SK-N-SH treated with all-trans-retinoic acid at 6 μM for 48 hours (cell line): ENCODE measurements at regions not wholly inside any gene's neighbourhood (a gene's known extent, or its start where the extent isn't known, plus 50 kb on each side); places are given as distances from the start of the nearest gene placed in this dataset.
"Not testable (repeated sequence)": the region's sequence is repeated elsewhere in the genome, so short reads cannot be mapped to it uniquely, and the experiment has no call there.

Source experiments
- ATAC-seq: fragments of 200-7000 bp; cut with Tn5 transposase; 3 replicates; pipeline ENCODE4 v1.9.1; 2020; ENCODE audit warnings: mild to moderate bottlenecking, moderate library complexity
- ARNTL ChIP-seq: fragments of 450-650 bp; formaldehyde crosslinking; IDR thresholded peaks from 2 replicates; pipeline ENCODE4 v1.5.0; 2020; ENCODE audit warnings: low read depth, mild to moderate bottlenecking, moderate library complexity, borderline replicate concordance
- BACH2 ChIP-seq: fragments of 250-450 bp; sonication (Bioruptor Pico); IDR thresholded peaks from 2 replicates; pipeline ENCODE4 v1.9.0; 2021; ENCODE audit warnings: mild to moderate bottlenecking, borderline replicate concordance
- CSDC2 ChIP-seq: fragments of 250-450 bp; sonication (Bioruptor Pico); IDR thresholded peaks from 2 replicates; pipeline ENCODE4 v1.5.0; 2020; ENCODE audit warnings: mild to moderate bottlenecking, moderate library complexity
- GLIS3 ChIP-seq: fragments of 250-450 bp; sonication (Bioruptor Pico); IDR thresholded peaks from 2 replicates; pipeline ENCODE4 v1.5.0; 2020; ENCODE audit warnings: mild to moderate bottlenecking, moderate library complexity
- ISL1 ChIP-seq: fragments of 250-450 bp; sonication (Bioruptor Pico); IDR thresholded peaks from 2 replicates; pipeline ENCODE4 v2.1.2; 2022; ENCODE audit warnings: mild to moderate bottlenecking, moderate library complexity
- PPARA ChIP-seq: fragments of 250-450 bp; sonication (Bioruptor Pico); IDR thresholded peaks from 2 replicates; pipeline ENCODE4 v1.5.0; 2020; ENCODE audit warnings: mild to moderate bottlenecking, borderline replicate concordance
- RARB ChIP-seq: fragments of 250-450 bp; sonication (Bioruptor Pico); IDR thresholded peaks from 2 replicates; pipeline ENCODE4 v1.8.0; 2021; ENCODE audit warnings: mild to moderate bottlenecking, moderate library complexity
- SNAI2 ChIP-seq: fragments of 250-450 bp; sonication (Bioruptor Pico); IDR thresholded peaks from 2 replicates; pipeline ENCODE4 v1.5.0; 2020; ENCODE audit warnings: mild to moderate bottlenecking, moderate library complexity
- TOX ChIP-seq: fragments of 250-450 bp; sonication (Bioruptor Pico); IDR thresholded peaks from 2 replicates; pipeline ENCODE4 v1.8.0; 2021; ENCODE audit warnings: mild to moderate bottlenecking, moderate library complexity, borderline replicate concordance
- ZC3H10 ChIP-seq: fragments of 250-450 bp; sonication (Bioruptor Pico); IDR thresholded peaks from 2 replicates; pipeline ENCODE4 v1.5.1; 2021; ENCODE audit warnings: mild to moderate bottlenecking, moderate library complexity
- ZFP3 ChIP-seq: fragments of 250-450 bp; sonication (Bioruptor Pico); IDR thresholded peaks from 2 replicates; pipeline ENCODE4 v1.5.0; 2020; ENCODE audit warnings: mild to moderate bottlenecking, moderate library complexity
- ZFP30 ChIP-seq: fragments of 450-650 bp; formaldehyde crosslinking; IDR thresholded peaks from 2 replicates; pipeline ENCODE4 v1.5.0; 2022; ENCODE audit warnings: mild to moderate bottlenecking, moderate library complexity
- ZNF70 ChIP-seq: fragments of 450-650 bp; formaldehyde crosslinking; IDR thresholded peaks from 2 replicates; pipeline ENCODE4 v1.5.0; 2020; ENCODE audit warnings: mild to moderate bottlenecking, moderate library complexity
- TF ChIP-seq, protein P1 (sequence below): fragments of 250-450 bp; sonication (Bioruptor Pico); IDR thresholded peaks from 2 replicates; pipeline ENCODE4 v1.5.1; 2020; ENCODE audit warnings: low read depth, mild to moderate bottlenecking, moderate library complexity
- TF ChIP-seq, protein P2 (sequence below): fragments of 250-450 bp; sonication (Bioruptor Pico); IDR thresholded peaks from 2 replicates; pipeline ENCODE4 v1.8.0; 2020; ENCODE audit warnings: mild to moderate bottlenecking, moderate library complexity, borderline replicate concordance
- TF ChIP-seq, protein P3 (sequence below): fragments of 250-450 bp; sonication (Bioruptor Pico); IDR thresholded peaks from 2 replicates; pipeline ENCODE4 v1.8.0; 2021; ENCODE audit warnings: low read depth, mild to moderate bottlenecking, moderate library complexity, borderline replicate concordance

DNA sequence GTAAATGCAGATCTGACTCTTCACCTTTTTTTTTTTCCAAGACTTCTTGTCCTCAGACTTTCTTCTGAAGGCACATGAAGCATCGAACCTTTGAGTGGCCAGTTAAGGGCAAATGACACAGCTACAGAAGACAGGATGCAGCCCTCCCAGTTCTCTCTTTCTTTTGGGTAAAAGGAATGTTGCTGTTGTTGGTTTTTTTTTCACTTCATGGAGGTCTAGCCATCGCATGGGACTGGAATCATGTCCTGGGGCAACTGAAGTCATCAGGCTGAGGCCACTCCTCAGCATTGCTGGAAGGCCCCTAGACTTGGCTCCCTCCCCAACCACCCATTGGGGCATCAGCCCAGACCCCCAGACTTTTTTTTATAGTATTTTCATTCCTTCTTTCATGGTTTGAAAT, 896.5 kb downstream of the SORCS1 start:
- TF ChIP-seq, protein P1, sequence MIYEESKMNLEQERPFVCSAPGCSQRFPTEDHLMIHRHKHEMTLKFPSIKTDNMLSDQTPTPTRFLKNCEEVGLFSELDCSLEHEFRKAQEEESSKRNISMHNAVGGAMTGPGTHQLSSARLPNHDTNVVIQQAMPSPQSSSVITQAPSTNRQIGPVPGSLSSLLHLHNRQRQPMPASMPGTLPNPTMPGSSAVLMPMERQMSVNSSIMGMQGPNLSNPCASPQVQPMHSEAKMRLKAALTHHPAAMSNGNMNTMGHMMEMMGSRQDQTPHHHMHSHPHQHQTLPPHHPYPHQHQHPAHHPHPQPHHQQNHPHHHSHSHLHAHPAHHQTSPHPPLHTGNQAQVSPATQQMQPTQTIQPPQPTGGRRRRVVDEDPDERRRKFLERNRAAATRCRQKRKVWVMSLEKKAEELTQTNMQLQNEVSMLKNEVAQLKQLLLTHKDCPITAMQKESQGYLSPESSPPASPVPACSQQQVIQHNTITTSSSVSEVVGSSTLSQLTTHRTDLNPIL = no peak
- no peak for TF ChIP-seq TOX (CRISPR knock-in tag)
- TF ChIP-seq ISL1 = no peak
- TF ChIP-seq, all 23 proteins: peak for 0
- no peak for ATAC-seq

DNA sequence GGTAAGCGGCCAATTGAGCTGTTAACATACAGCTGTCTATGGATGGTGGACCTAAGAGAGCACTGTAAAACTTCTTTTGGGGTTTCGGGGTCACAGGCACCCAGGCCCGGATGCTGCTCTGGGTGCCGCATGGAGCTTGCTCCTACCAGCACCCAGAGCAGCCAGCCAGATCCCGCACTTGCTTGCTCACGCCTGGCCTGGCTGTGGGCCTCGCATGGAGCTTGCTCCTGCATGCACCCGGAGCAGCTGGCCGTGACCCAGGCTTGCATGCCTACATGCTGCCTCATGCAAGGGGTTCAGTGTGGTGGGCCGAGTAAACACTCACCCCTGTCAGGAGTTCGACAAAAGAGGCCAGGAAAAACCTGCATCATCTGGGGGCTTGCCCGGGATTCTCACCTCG, 896.9 kb downstream of the SORCS1 start:
- TF ChIP-seq ZFP3 (CRISPR knock-in tag) = no peak
- TF ChIP-seq BACH2 (CRISPR knock-in tag) = no peak
- TF ChIP-seq, protein P2, sequence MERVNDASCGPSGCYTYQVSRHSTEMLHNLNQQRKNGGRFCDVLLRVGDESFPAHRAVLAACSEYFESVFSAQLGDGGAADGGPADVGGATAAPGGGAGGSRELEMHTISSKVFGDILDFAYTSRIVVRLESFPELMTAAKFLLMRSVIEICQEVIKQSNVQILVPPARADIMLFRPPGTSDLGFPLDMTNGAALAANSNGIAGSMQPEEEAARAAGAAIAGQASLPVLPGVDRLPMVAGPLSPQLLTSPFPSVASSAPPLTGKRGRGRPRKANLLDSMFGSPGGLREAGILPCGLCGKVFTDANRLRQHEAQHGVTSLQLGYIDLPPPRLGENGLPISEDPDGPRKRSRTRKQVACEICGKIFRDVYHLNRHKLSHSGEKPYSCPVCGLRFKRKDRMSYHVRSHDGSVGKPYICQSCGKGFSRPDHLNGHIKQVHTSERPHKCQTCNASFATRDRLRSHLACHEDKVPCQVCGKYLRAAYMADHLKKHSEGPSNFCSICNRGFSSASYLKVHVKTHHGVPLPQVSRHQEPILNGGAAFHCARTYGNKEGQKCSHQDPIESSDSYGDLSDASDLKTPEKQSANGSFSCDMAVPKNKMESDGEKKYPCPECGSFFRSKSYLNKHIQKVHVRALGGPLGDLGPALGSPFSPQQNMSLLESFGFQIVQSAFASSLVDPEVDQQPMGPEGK (CRISPR knock-in tag) = no peak
- TF ChIP-seq, protein P1 = no peak
- TF ChIP-seq ARNTL (CRISPR knock-in tag) = no peak
- ATAC-seq = no peak

DNA sequence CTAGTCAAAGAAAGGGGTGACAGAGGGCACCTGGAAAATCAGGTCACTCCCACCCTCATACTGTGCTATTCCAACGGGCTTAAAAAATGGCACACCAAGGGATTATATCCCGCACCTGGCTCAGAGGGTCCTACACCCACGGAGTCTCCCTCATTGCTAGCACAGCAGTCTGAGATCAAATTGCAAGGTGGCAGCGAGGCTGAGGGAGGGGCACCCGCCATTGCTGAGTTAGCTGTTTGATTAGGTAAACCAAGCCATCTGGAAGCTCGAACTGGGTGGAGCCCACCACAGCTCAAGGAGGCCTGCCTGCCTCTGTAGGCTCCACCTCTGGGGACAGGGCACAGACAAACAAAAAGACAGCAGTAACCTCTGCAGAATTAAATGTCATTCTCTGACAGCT, 907.1 kb downstream of the SORCS1 start:
- ATAC-seq = not testable (repeated sequence)

DNA sequence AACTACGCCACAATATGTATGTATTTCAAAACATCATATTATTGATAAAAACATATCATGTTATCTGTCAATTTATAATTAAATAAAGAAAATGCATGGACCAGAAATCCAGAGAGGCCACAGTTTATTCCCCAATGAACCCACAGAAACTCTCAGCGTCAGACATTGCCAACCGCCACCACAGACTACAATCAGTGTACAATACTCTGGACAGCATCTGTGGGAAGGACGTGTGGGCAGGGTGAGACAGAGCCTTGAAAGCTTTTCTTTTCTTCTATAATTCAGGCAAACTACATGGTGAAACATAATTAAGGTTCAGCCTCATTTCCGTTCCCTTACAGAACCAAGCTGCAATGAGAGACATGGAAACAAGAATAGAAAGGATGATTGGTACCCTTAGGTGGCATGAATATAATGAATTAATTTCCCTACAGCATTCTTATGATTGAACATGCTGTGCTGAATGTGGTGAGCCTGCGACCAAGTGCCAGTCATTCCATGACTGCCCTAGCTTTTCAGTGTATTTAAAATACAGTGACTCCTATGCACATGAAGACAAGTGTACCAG, 909.3 kb downstream of the SORCS1 start:
- TF ChIP-seq CSDC2 (CRISPR knock-in tag) (no peak), ZFP3 (CRISPR knock-in tag) (no peak), PPARA (CRISPR knock-in tag) (no peak), GLIS3 (CRISPR knock-in tag) (no peak), SNAI2 (CRISPR knock-in tag) (no peak), ZFP30 (CRISPR knock-in tag) (no peak), RARB (CRISPR knock-in tag) (no peak)
- TF ChIP-seq, protein P2 (CRISPR knock-in tag) = no peak
- TF ChIP-seq, protein P1 = no peak
- no peak for ATAC-seq

DNA sequence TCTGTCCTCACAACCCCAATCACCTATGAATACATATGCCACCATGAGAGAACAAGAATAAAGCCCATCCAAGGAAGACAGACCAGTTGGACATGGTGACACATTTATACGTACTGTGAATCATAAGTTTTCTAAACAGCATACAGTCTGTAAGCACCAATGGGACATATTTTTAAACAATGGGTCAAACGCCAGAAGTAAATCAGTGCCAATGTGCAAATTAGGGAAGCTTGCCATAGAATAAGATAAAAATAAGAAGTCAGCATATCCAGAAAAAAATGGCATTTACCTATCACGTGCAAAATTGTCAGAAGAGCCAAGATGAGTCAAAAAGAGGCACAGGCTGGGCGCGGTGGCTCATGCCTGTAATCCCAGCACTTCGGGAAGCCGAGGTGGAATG, 910.4 kb downstream of the SORCS1 start:
- TF ChIP-seq ZC3H10 (no peak), ZNF70 (CRISPR knock-in tag) (no peak)
- TF ChIP-seq, protein P3, sequence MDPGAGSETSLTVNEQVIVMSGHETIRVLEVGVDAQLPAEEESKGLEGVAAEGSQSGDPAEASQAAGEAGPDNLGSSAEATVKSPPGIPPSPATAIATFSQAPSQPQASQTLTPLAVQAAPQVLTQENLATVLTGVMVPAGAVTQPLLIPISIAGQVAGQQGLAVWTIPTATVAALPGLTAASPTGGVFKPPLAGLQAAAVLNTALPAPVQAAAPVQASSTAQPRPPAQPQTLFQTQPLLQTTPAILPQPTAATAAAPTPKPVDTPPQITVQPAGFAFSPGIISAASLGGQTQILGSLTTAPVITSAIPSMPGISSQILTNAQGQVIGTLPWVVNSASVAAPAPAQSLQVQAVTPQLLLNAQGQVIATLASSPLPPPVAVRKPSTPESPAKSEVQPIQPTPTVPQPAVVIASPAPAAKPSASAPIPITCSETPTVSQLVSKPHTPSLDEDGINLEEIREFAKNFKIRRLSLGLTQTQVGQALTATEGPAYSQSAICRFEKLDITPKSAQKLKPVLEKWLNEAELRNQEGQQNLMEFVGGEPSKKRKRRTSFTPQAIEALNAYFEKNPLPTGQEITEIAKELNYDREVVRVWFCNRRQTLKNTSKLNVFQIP (CRISPR knock-in tag) = no peak
- TF ChIP-seq, protein P2 (CRISPR knock-in tag) = no peak
- ATAC-seq = no peak
